ENCODE measurements at regions not wholly inside any gene's neighbourhood (a gene's known extent, or its start where the extent isn't known, plus 50 kb on each side); places are given as distances from the start of the nearest gene placed in this dataset.

DNA sequence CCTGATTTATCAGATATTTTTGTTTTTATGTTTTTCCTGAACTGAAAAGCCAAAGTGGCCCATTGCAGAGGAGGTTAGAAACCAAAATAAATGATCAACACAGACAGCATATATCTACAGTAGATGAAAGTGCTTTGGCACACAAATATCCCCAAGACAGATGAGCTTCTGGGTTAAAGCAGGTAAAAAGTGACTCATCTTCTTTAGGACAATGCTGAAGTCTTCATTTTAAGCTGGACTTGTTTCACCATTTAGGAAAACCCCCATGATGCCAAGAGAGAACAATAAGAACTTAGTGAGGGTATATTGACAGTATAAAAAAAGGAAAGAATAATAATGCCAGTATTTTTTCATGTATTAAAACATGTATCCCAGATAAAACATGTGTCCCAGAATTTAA is 100.8 kb upstream of the OR9G4 start (continued):
- TF ChIP-seq, protein P1, sequence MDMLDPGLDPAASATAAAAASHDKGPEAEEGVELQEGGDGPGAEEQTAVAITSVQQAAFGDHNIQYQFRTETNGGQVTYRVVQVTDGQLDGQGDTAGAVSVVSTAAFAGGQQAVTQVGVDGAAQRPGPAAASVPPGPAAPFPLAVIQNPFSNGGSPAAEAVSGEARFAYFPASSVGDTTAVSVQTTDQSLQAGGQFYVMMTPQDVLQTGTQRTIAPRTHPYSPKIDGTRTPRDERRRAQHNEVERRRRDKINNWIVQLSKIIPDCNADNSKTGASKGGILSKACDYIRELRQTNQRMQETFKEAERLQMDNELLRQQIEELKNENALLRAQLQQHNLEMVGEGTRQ (IDR thresholded peaks at IDR 0.05; ENCODE audit: borderline replicate concordance, low read depth, low read length): no peak
- TF ChIP-seq RBBP5 (conservative IDR thresholded peaks at IDR 0.05) (no peak), BRCA1 (IDR thresholded peaks at IDR 0.05; ENCODE audit: low read depth, low read length) (no peak), MTA2 (IDR thresholded peaks at IDR 0.05; ENCODE audit: low read depth) (no peak), SMAD5 (IDR thresholded peaks at IDR 0.05; ENCODE audit: low read depth) (no peak)

- no peaks in the 10 kb centered on the region for H3K79me2 ChIP-seq (ENCODE audit: control insufficient read depth, insufficient read depth, low read length)
- no peak overlapping the region for H2AFZ ChIP-seq (ENCODE audit: control insufficient read depth, low read depth, low read length)
- no peaks in the 10 kb centered on the region for H3K36me3 ChIP-seq (ENCODE audit: control insufficient read depth in 2 of 2, insufficient read depth in 2 of 2, low read length in 1 of 2)
- no peaks in the 10 kb centered on the region for H4K20me1 ChIP-seq (ENCODE audit: control insufficient read depth, insufficient read depth)
- no peak overlapping the region for H3K9ac ChIP-seq (ENCODE audit: control insufficient read depth, insufficient read depth, low read length)
- ChIA-PET CTCF (interaction anchor here (0.6 to 3.3 kb wide), 4 partner anchors 8 to 1721 kb away, joined by 3 to 12 read pairs (median 4); no protein-coding TSS in a partner anchor), SMC1A (ENCODE audit: uncharacterized antibody, unreplicated experiment) (interaction anchor here (1.0 to 1.7 kb wide), 2 partner anchors 400 to 402 kb away, joined by 4 to 6 read pairs; no protein-coding TSS in a partner anchor), POLR2A (no interaction called here), RAD21 (ENCODE audit: unreplicated experiment) (no interaction called here)
- DNase-seq (ENCODE audit: low read depth, low spot score) (no peak), ATAC-seq (no peak), FAIRE-seq (no peak)
- no peak overlapping the region for H3K27ac ChIP-seq (ENCODE audit: control insufficient read depth, insufficient read depth)
- no peaks in the 10 kb centered on the region for H3K9me3 ChIP-seq (replicated peaks; ENCODE audit: control insufficient read depth, insufficient read depth, low read length)
- H3K4me1 ChIP-seq (ENCODE audit: control insufficient read depth, insufficient read depth, low read length): no peaks in the 10 kb centered on the region
- BruUV-seq (replicated peaks): no TSS peak
- H3K27me3 ChIP-seq (replicated peaks in 1 of 2; ENCODE audit: control insufficient read depth in 2 of 2, insufficient read depth in 2 of 2, low read length in 1 of 2): no peaks in the 10 kb centered on the region
- intact Hi-C loops (cut with micrococcal nuclease; ENCODE audit: unreplicated experiment) (loop anchor here (10.0 kb wide), 1 partner anchor 267 kb away; no protein-coding TSS in a partner anchor), in situ Hi-C loops (cut with MboI) (loop anchor here (25.0 kb wide), 1 partner anchor 639 kb away; no protein-coding TSS in a partner anchor)
- 40% methylated on average over 8 of the region's 8 CpGs for WGBS (ENCODE audit: insufficient coverage, insufficient replicate concordance, low lambda C conversion rate, missing lambda C conversion rate)
- no peak overlapping the region for H3K4me2 ChIP-seq (ENCODE audit: control insufficient read depth, insufficient read depth)
- no peak overlapping the region for H3K4me3 ChIP-seq
- no peak for TF ChIP-seq BCLAF1 (IDR thresholded peaks at IDR 0.05)
- no peak for TF ChIP-seq KDM1A (IDR thresholded peaks at IDR 0.05; ENCODE audit: borderline replicate concordance)
- no peak for TF ChIP-seq ATF7 (IDR thresholded peaks at IDR 0.05; ENCODE audit: low read depth)
- TF ChIP-seq BMI1 (IDR thresholded peaks at IDR 0.05; ENCODE audit: borderline replicate concordance): no peak
- TF ChIP-seq ZBED1 (IDR thresholded peaks at IDR 0.05; ENCODE audit: borderline replicate concordance): no peak
- no peak for TF ChIP-seq STAT3 (IDR thresholded peaks at IDR 0.05; ENCODE audit: low read depth, low read length)
- TF ChIP-seq RCOR1 (conservative IDR thresholded peaks at IDR 0.05; ENCODE audit: low read depth, low read length): no peak
- no peak for TF ChIP-seq MEF2A (IDR thresholded peaks at IDR 0.05; ENCODE audit: insufficient read depth, low read depth, low read length)
- no peak for TF ChIP-seq FOXK2 (IDR thresholded peaks at IDR 0.05)
- no peak for TF ChIP-seq CHD1 (IDR thresholded peaks at IDR 0.05; ENCODE audit: low read depth, low read length)
- TF ChIP-seq POLR2A (IDR thresholded peaks at IDR 0.05; ENCODE audit: low read depth, low read length): no peak
- TF ChIP-seq POLR2AphosphoS5 (IDR thresholded peaks at IDR 0.05; ENCODE audit: low read length): no peak
- TF ChIP-seq, protein P2, sequence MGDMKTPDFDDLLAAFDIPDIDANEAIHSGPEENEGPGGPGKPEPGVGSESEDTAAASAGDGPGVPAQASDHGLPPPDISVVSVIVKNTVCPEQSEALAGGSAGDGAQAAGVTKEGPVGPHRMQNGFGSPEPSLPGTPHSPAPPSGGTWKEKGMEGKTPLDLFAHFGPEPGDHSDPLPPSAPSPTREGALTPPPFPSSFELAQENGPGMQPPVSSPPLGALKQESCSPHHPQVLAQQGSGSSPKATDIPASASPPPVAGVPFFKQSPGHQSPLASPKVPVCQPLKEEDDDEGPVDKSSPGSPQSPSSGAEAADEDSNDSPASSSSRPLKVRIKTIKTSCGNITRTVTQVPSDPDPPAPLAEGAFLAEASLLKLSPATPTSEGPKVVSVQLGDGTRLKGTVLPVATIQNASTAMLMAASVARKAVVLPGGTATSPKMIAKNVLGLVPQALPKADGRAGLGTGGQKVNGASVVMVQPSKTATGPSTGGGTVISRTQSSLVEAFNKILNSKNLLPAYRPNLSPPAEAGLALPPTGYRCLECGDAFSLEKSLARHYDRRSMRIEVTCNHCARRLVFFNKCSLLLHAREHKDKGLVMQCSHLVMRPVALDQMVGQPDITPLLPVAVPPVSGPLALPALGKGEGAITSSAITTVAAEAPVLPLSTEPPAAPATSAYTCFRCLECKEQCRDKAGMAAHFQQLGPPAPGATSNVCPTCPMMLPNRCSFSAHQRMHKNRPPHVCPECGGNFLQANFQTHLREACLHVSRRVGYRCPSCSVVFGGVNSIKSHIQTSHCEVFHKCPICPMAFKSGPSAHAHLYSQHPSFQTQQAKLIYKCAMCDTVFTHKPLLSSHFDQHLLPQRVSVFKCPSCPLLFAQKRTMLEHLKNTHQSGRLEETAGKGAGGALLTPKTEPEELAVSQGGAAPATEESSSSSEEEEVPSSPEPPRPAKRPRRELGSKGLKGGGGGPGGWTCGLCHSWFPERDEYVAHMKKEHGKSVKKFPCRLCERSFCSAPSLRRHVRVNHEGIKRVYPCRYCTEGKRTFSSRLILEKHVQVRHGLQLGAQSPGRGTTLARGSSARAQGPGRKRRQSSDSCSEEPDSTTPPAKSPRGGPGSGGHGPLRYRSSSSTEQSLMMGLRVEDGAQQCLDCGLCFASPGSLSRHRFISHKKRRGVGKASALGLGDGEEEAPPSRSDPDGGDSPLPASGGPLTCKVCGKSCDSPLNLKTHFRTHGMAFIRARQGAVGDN (IDR thresholded peaks at IDR 0.05): no peak
Measured at GRCh38 chr11:56848141-56848809, 99.8 kb upstream of the OR9G4 start.

All from GM12878 (cell line).